LNCaP clone FGC (cell line): ENCODE measurements at regions not wholly inside any gene's neighbourhood (a gene's known extent, or its start where the extent isn't known, plus 50 kb on each side); places are given as distances from the start of the nearest gene placed in this dataset.

ENCODE experiments used
- DNase-seq: peaks from one replicate; pipeline ENCODE4 v3.0.0-alpha.2; 2011; ENCODE audit warnings: low read depth
- H3K4me3 ChIP-seq: 2 replicates; pipeline ENCODE4 v1.5.1; 2011; ENCODE audit warnings: mild to moderate bottlenecking, low read depth, low read length, control low read depth
- CTCF ChIP-seq: IDR thresholded peaks from 2 replicates; pipeline ENCODE4 v1.5.1; 2012; ENCODE audit warnings: mild to moderate bottlenecking; ENCODE audit not compliant: control insufficient read depth, insufficient read depth; ENCODE audit errors: extremely low read depth

- no peak for DNase-seq
- no peak overlapping the region for H3K4me3 ChIP-seq
These were observed 853.8 kb downstream of the IGSF11 start for GRCh38 chr3:118180853-118181252.

GRCh38 chr3:118181274-118181673, 853.4 kb downstream of the IGSF11 start:
- no peak for TF ChIP-seq CTCF

More at GRCh38 chr3:118180853-118181252, 853.8 kb downstream of the IGSF11 start:
- TF ChIP-seq CTCF, result no peak

GRCh38 chr3:118186051-118186450, 848.6 kb downstream of the IGSF11 start:
- DNase-seq, result no peak
- 0 out of 2 replicates have a peak, but pooled peaks have one; percentile 2 for TF ChIP-seq CTCF
- H3K4me3 ChIP-seq, result no peak overlapping the region

More at GRCh38 chr3:118181274-118181673, 853.4 kb downstream of the IGSF11 start:
- H3K4me3 ChIP-seq, result no peak overlapping the region
- DNase-seq, result no peak

GRCh38 chr3:118187221-118187620, 847.4 kb downstream of the IGSF11 start:
- no peak for TF ChIP-seq CTCF
- H3K4me3 ChIP-seq, result no peak overlapping the region
- no peak for DNase-seq

- no peak overlapping the region for H3K4me3 ChIP-seq
- DNase-seq, result no peak
- TF ChIP-seq CTCF, result no peak
These were observed 838.5 kb downstream of the IGSF11 start for GRCh38 chr3:118196183-118196582.

GRCh38 chr3:118199044-118199443, 835.6 kb downstream of the IGSF11 start:
- no peak for TF ChIP-seq CTCF
- no peak for DNase-seq
- H3K4me3 ChIP-seq, result no peak overlapping the region

- H3K4me3 ChIP-seq, result no peak overlapping the region
- TF ChIP-seq CTCF, result no peak
These were observed 830.5 kb downstream of the IGSF11 start for GRCh38 chr3:118204052-118204656.

More at GRCh38 chr3:118204052-118204656, 830.5 kb downstream of the IGSF11 start:
- no peak for DNase-seq
